Panc1 (cell line): ENCODE measurements at regions not wholly inside any gene's neighbourhood (a gene's known extent, or its start where the extent isn't known, plus 50 kb on each side); places are given as distances from the start of the nearest gene placed in this dataset.

Experiments
- REST ChIP-seq, 2 experiments: IDR thresholded peaks; 2 replicates each; pipeline ENCODE4 v1.6.1; 2011 to 2012; ENCODE audit warnings: low read depth in 2 of 2, control low read depth in 1 of 2, low read length in 1 of 2, mild to moderate bottlenecking in 1 of 2, moderate library complexity in 1 of 2; ENCODE audit not compliant: insufficient read depth in 1 of 2
- SIN3A ChIP-seq: IDR thresholded peaks from 2 replicates; pipeline ENCODE4 v1.6.1; 2012; ENCODE audit warnings: low read depth, mild to moderate bottlenecking, low read length, moderate library complexity, borderline replicate concordance; ENCODE audit not compliant: insufficient read depth
- TF ChIP-seq, protein P1 (sequence below): fragments of 450-650 bp; IDR thresholded peaks from 2 replicates; pipeline ENCODE4 v1.5.1; 2017; ENCODE audit warnings: mild to moderate bottlenecking

DNA sequence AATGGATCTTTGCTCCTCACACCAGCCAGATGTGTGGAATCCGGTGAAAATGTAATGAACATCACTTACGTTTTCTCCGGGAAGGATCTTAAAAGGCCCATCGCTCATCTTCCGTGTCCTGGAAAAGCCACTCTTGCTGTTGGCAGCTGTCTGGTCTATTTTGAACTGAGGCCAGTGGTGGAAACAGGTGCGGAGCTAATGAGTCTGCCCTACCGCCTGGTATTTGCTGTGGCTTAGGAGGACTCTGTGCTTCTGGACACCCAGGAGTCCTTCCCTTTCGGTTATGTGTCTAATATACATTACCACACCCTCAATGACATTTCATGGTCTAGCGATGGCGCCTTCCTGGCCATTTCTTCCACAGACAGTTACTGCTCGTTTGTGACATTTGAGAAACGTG lies 264.2 kb upstream of the PREP start:
- TF ChIP-seq, protein P1, sequence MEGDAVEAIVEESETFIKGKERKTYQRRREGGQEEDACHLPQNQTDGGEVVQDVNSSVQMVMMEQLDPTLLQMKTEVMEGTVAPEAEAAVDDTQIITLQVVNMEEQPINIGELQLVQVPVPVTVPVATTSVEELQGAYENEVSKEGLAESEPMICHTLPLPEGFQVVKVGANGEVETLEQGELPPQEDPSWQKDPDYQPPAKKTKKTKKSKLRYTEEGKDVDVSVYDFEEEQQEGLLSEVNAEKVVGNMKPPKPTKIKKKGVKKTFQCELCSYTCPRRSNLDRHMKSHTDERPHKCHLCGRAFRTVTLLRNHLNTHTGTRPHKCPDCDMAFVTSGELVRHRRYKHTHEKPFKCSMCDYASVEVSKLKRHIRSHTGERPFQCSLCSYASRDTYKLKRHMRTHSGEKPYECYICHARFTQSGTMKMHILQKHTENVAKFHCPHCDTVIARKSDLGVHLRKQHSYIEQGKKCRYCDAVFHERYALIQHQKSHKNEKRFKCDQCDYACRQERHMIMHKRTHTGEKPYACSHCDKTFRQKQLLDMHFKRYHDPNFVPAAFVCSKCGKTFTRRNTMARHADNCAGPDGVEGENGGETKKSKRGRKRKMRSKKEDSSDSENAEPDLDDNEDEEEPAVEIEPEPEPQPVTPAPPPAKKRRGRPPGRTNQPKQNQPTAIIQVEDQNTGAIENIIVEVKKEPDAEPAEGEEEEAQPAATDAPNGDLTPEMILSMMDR = no peak
- TF ChIP-seq REST (IDR thresholded peaks at IDR 0.05; ENCODE audit: insufficient read depth in 1 of 2, low read depth in 2 of 2, low read length in 1 of 2) = no peak
- TF ChIP-seq SIN3A = no peak
